Stimulated activated CD4-positive, alpha-beta T cell treated with anti-CD3 and anti-CD28 coated beads, Interleukin-1b, Interleukin-23, amount 100 ng/mL, for 24 hours (primary cell): ENCODE measurements at regions not wholly inside any gene's neighbourhood (a gene's known extent, or its start where the extent isn't known, plus 50 kb on each side); places are given as distances from the start of the nearest gene placed in this dataset.

Experiments used
- DNase-seq, 4 experiments: peaks; one replicate each; pipeline ENCODE4 v3.0.0-alpha.2; 2020; ENCODE audit warnings: low read depth in 4 of 4, low spot score in 1 of 4

- DNase-seq, result no peak
These were observed 340.6 kb downstream of the SOX2 start for GRCh38 chr3:182052332-182052731.

GRCh38 chr3:182052757-182053156 lies 341.0 kb downstream of the SOX2 start:
- DNase-seq, result no peak

GRCh38 chr3:182058488-182058887 lies 346.8 kb downstream of the SOX2 start:
- DNase-seq, result no peak

GRCh38 chr3:182063742-182064141 lies 352.0 kb downstream of the SOX2 start:
- no peak for DNase-seq

- DNase-seq, result no peak
These were observed 355.7 kb downstream of the SOX2 start for GRCh38 chr3:182067423-182067822.

GRCh38 chr3:182078316-182078715 lies 366.6 kb downstream of the SOX2 start:
- DNase-seq, result no peak

- DNase-seq, result no peak
These were observed 367.2 kb downstream of the SOX2 start for GRCh38 chr3:182078929-182079328.

GRCh38 chr3:182081096-182081495 lies 369.4 kb downstream of the SOX2 start:
- no peak for DNase-seq

GRCh38 chr3:182083112-182083511 lies 371.4 kb downstream of the SOX2 start:
- DNase-seq, result no peak

- no peak for DNase-seq
These were observed 381.0 kb downstream of the SOX2 start for GRCh38 chr3:182092662-182093262.

GRCh38 chr3:182094321-182094720 lies 382.6 kb downstream of the SOX2 start:
- no peak for DNase-seq

GRCh38 chr3:182104881-182105280 lies 393.2 kb downstream of the SOX2 start:
- DNase-seq, result no peak

- DNase-seq, result no peak
These were observed 394.1 kb downstream of the SOX2 start for GRCh38 chr3:182105875-182106274.

GRCh38 chr3:182108371-182108770 lies 396.6 kb downstream of the SOX2 start:
- no peak for DNase-seq

- no peak for DNase-seq
These were observed 400.2 kb downstream of the SOX2 start for GRCh38 chr3:182111967-182112366.

GRCh38 chr3:182115328-182116015 lies 403.7 kb downstream of the SOX2 start:
- no peak for DNase-seq

- no peak for DNase-seq
These were observed 404.7 kb downstream of the SOX2 start for GRCh38 chr3:182116386-182116785.

GRCh38 chr3:182117131-182117530 lies 405.4 kb downstream of the SOX2 start:
- DNase-seq, result no peak

- DNase-seq, result no peak
These were observed 405.9 kb downstream of the SOX2 start for GRCh38 chr3:182117583-182117982.

- DNase-seq, result no peak
These were observed 406.3 kb downstream of the SOX2 start for GRCh38 chr3:182118066-182118465.

- no peak for DNase-seq
These were observed 409.7 kb downstream of the SOX2 start for GRCh38 chr3:182121401-182121800.

- no peak for DNase-seq
These were observed 411.1 kb downstream of the SOX2 start for GRCh38 chr3:182122779-182123178.

GRCh38 chr3:182124187-182124586 lies 412.5 kb downstream of the SOX2 start:
- no peak for DNase-seq
